ENCODE measurements at regions not wholly inside any gene's neighbourhood (a gene's known extent, or its start where the extent isn't known, plus 50 kb on each side); places are given as distances from the start of the nearest gene placed in this dataset.

DNA sequence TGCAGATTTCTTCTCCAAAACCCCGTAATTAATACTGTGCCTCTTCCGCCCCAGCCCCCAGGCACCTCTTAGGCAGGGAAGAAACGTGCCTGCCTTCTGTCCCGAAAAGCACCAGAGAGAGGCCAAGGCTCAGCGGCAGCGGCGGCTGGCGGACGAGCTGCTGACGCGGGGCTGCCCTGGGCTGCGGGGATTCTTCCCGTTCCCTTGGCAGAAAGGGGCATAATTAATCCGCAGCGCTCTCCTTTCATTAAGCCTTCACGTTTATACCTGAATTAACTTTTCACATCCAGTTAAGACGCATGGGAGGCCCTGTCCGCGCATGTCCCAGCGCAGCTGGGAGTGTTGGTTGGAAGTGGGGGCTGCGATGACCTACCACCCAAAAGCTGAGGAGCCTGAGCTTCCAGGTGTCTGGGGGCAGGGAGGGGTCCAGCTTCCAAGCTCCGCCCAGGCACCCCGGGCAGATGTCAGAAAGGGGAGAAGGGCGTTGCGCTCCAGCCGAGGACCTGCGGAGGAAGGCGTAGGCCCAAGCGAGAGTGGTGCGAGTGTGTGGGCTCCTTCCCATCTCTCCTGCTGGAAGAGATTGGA lies 167.4 kb upstream of the LRFN2 start:
- H4K91ac ChIP-seq (replicated peaks; ENCODE audit: insufficient read length, low read length) = no peak overlapping the region
- no peak overlapping the region for H2BK15ac ChIP-seq (ENCODE audit: low read length)
- no peaks in the 10 kb centered on the region for H4K20me1 ChIP-seq (replicated peaks in 1 of 2; ENCODE audit: control insufficient read depth in 1 of 2, insufficient read depth in 2 of 2, low read length in 2 of 2)
- H2BK20ac ChIP-seq (ENCODE audit: low read length) = no peak overlapping the region
- FAIRE-seq (no peak), DNase-seq (ENCODE audit: low read depth in 1 of 2, low spot score in 2 of 2) (peak in 1 of 2 experiments; percentile 63)
- H3K79me1 ChIP-seq (ENCODE audit: low read depth, low read length) = no peaks in the 10 kb centered on the region
- H2AFZ ChIP-seq (ENCODE audit: low read length) = peak overlapping the region; percentile 62
- H3K4me3 ChIP-seq (ENCODE audit: extremely low read depth in 1 of 4, insufficient read depth in 2 of 4, low read depth in 3 of 4, low read length in 4 of 4) = peak overlapping the region; percentile 22 to 53 (median 30); a peak in 6 of 8 replicates
- no peak overlapping the region for H3K23ac ChIP-seq (ENCODE audit: insufficient read length)
- no peaks in the 10 kb centered on the region for H3K79me2 ChIP-seq (ENCODE audit: control insufficient read depth in 1 of 2, insufficient read depth in 2 of 2, low read length in 2 of 2)
- no peak overlapping the region for H2BK120ac ChIP-seq (replicated peaks; ENCODE audit: low read depth, low read length)
- peak overlapping the region; percentile 0; the same call in 1 of the 2 replicates for H3K18ac ChIP-seq (ENCODE audit: extremely low read depth, low read length)
- H3K4me1 ChIP-seq (replicated peaks in 1 of 4; ENCODE audit: control insufficient read depth in 3 of 4, insufficient read depth in 4 of 4, low read length in 3 of 4) = peaks cover 0 to 10% (median 7%) of the 10 kb centered on the region in 4 experiments; a peak in 6 of 7 replicates
- ChIA-PET POLR2A (ENCODE audit: partially characterized antibody) (interaction anchor here (0.6 kb wide), 1 partner anchor 106 kb away, joined by 4 read pairs; no protein-coding TSS in a partner anchor), CTCF (ENCODE audit: partially characterized antibody) (interaction anchor here (1.0 kb wide), 1 partner anchor 27 kb away, joined by 3 read pairs; no protein-coding TSS in a partner anchor)
- H4K8ac ChIP-seq (ENCODE audit: extremely low read depth, insufficient read depth, low read length) = peak overlapping the region; percentile 63; the same call in 1 of the 2 replicates
- no peak overlapping the region for H2BK5ac ChIP-seq (ENCODE audit: low read depth, low read length)
- H3K9ac ChIP-seq (replicated peaks in 1 of 4; ENCODE audit: extremely low read depth in 1 of 4, low read depth in 3 of 4, low read length in 3 of 4) = no peak overlapping the region
- H3K56ac ChIP-seq (replicated peaks; ENCODE audit: insufficient read length, low read depth, low read length) = no peak overlapping the region
- H3K27ac ChIP-seq (ENCODE audit: low read depth, low read length) = no peak overlapping the region
- H4K5ac ChIP-seq (ENCODE audit: insufficient read length, low read depth, low read length) = no peak overlapping the region
- H3K27me3 ChIP-seq (replicated peaks in 1 of 4; ENCODE audit: control insufficient read depth in 3 of 4, extremely low read depth in 1 of 4, insufficient read depth in 3 of 4, low read length in 3 of 4) = peaks cover 1 to 39% (median 24%) of the 10 kb centered on the region in 4 experiments; a peak in 6 of 7 replicates
- no peak overlapping the region for H2AK5ac ChIP-seq (ENCODE audit: low read depth, low read length)
- H2BK12ac ChIP-seq (ENCODE audit: low read depth, low read length) = peak overlapping the region; percentile 71; the same call in 1 of the 2 replicates
- TF ChIP-seq CBX8 (IDR thresholded peaks at IDR 0.05; ENCODE audit: borderline replicate concordance, low read depth, low read length) (no peak), SUZ12 (IDR thresholded peaks at IDR 0.05; ENCODE audit: low read length) (peak; percentile 26; the same call in 1 of the 2 replicates), EZH2 (IDR thresholded peaks at IDR 0.05; ENCODE audit: low read depth, low read length, severe bottlenecking) (peak; percentile 2)
- H3K36me3 ChIP-seq (ENCODE audit: control insufficient read depth in 2 of 4, insufficient read depth in 4 of 4, low read length in 3 of 4) = no peaks in the 10 kb centered on the region
- peak overlapping the region; percentile 62 to 65 for H3K4me2 ChIP-seq (ENCODE audit: insufficient read depth in 1 of 2, low read depth in 2 of 2, low read length in 2 of 2)
- H3K4ac ChIP-seq (replicated peaks; ENCODE audit: insufficient read length, low read depth, low read length) = no peak overlapping the region
- no peak overlapping the region for H3K14ac ChIP-seq (ENCODE audit: insufficient read length)
- no peaks in the 10 kb centered on the region for H3K9me3 ChIP-seq (ENCODE audit: insufficient read depth in 2 of 2, low read depth in 1 of 2, low read length in 1 of 2)
- peaks cover 5% of the 10 kb centered on the region; the same call in 1 of the 2 replicates for H3K23me2 ChIP-seq (ENCODE audit: low read depth, low read length)
- WGBS, 2 experiments (ENCODE audit: extremely low coverage in 1 of 2, insufficient coverage in 1 of 2, insufficient read length in 1 of 2, insufficient replicate concordance in 2 of 2, low coverage in 1 of 2, low lambda C conversion rate in 2 of 2, missing lambda C conversion rate in 1 of 2) = 37% methylated on average over 30 of the region's 30 CpGs; no CpG with 5 or more reads in 1 of the 2 experiments
